GM18861 (cell line): ENCODE measurements at regions not wholly inside any gene's neighbourhood (a gene's known extent, or its start where the extent isn't known, plus 50 kb on each side); places are given as distances from the start of the nearest gene placed in this dataset.

Source experiments
- ATAC-seq: cut with Tn5 transposase; IDR thresholded peaks from one replicate; pipeline ENCODE4 v1.9.1; 2021; ENCODE audit not compliant: unreplicated experiment

DNA sequence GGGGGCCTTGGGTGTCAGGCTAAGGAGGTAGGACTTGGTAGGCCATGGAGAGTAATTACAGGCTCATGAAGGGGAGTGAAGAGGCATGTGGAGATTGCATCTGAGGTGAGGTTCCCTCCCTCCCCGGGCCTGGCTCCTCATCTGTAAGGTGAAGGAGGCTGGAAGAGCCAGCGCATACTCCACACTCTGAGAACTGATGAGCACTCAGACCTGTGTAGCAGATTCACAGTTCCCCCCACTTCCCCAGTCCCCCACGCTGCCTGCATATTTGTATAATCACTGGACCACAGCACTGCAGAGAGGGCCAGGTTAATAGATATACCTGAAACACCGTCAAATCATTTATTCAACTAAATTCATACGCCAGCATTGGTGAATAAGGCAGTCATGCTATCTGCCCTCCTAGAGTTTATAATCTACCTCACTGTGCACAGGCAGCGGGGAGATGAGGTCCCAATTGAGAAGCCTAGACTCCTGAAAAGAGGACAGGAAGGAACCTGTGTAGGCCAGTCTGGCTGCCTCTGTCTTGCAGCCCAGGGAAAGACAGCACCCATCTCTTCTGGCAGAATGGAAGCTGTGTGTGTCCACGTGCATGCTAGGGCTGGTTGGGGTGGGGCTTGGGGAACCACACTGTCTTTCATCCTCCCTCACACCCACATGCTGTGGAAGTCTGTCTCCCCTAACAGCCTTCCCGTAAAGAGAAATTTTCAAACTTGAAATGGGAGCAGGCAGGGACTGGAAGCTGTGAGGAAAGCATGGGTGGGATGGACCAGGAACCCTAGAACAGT lies 110.6 kb upstream of the ATP1A1 start:
- no peak for ATAC-seq

DNA sequence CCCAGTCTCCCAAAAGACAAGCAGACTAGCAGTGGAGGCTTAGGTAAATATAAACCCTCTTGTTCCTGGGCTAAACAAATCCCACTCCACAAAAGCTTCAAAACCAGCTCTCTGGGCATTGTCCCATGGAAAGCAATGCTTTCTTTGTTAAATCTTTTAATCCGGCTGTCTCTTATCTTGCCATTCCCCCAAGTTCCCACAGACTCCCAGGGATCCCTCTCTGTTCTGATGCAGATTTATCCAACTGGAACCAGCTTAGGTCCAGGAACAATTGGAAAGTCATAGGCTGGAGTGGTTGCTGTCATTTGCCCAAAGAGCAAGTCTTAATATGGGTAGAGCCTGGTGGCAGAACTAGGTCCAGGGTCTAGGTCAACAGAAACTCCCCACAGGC lies 110.1 kb upstream of the ATP1A1 start:
- ATAC-seq: no peak

- no peak for ATAC-seq
Observed at GRCh38 chr1:116265931-116266863, 106.8 kb upstream of the ATP1A1 start.

DNA sequence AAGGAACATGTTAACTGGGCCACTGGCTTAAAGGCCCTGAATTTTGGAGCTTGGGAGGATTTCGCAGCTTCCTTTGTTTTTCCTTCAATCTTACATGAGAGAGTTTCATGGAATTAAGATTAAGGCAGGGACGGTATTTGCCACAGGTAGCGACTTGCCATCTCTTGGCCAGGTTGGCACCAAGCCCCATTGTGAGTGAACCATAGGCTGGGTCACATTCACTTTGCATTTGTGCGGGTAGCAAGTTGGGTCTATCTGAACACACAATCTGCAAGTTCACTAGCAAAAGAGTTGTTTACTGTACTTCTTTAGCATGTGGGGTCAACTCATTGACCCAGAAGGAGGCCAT lies 106.2 kb upstream of the ATP1A1 start:
- ATAC-seq: no peak

GRCh38 chr1:116268211-116268610 lies 104.8 kb upstream of the ATP1A1 start:
- no peak for ATAC-seq

- no peak for ATAC-seq
Observed at GRCh38 chr1:116270316-116271057, 102.6 kb upstream of the ATP1A1 start.

- ATAC-seq: no peak
Observed at GRCh38 chr1:116273042-116273783, 99.8 kb upstream of the ATP1A1 start.

- no peak for ATAC-seq
Observed at GRCh38 chr1:116276532-116276931, 96.5 kb upstream of the ATP1A1 start.

GRCh38 chr1:116277840-116278540 lies 95.1 kb upstream of the ATP1A1 start:
- ATAC-seq: no peak

- ATAC-seq: no peak
Observed at GRCh38 chr1:116278541-116278866, 94.5 kb upstream of the ATP1A1 start.

- ATAC-seq: no peak
Observed at GRCh38 chr1:116279715-116280114, 93.3 kb upstream of the ATP1A1 start.

DNA sequence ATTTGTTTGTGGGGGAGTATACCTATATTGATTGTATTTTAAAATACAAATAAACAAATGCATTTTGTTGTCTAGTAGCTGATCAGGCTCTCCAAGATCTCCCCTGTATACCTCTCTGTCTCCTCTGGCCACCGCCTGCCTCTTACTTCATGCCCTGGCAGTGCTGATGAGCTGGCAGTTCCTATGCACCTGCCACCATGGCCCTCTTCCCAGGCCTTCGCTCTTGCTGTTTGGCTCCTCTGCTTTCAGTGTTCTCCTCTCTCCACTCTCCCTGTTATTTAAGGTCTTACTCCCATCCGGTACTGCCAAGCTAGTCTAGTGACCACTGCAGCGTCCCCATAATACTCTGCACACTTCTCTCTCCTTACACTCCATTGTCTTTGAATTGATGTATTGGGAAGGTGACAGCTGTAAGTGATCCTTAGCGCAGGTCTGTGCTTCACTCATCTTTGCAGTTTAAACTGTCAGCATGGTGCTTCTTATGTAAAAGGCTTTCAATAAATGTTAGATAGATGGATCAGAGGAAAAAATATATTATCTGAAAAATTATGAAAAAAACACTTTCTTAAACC lies 88.1 kb upstream of the ATP1A1 start:
- no peak for ATAC-seq

DNA sequence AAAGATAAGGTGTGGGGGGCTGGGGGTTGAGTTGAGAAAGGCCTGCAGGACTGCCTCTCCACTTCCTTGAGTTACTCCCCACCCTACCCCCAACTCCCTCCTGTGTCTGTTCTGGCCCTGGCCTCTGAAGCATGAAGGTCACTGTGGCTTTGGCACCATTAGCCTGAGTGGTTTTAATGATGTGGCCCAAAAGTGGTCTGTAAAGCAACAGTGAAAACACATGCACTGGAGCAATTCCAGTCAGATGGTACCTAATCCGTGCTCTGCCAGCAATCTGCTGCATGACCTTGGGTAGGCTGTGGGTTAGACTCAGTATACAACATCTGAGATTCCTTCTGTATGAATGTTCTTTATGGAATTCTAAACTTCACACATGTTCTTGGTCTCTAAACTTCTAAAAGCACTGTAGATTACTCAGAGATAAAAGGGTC lies 86.5 kb upstream of the ATP1A1 start:
- ATAC-seq: no peak

DNA sequence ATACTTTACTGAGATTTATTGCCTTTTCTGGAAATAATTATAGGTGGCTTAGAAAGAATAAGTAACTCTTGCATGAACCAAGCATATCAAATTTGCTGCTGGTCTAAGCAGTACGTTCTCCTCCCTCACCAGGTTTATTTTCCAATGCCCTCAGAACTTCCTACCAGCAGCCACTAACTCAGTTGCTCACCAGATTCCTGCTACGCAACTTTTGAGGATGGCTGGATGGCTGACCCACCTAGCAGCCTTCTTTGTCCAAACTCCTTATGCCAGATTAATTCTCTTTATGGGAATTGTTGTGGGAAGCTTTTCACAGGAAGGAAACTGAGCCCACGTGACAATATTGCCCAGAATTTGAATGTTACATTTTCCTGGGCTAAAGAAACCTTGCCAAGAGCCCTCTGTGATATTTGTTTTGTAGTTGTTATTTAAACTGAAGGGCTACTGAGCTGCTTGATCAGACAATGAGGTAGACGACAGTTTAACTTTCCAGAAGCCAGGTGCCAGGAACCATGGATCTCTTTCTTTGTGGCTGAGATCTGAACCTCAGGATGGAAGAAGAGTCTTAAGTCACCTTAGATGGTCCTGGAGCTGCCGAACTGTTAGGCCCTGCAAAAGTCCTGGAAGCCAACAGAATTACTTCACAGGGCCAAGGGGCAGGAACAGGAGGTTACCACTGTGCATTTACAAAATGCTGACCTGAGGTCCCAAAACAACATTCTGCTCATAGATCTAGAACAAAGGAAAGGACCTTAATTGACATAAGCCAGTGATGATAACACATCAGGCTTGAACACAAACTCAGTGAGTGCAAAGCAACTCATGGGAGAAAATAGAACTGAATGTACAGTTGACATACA lies 85.5 kb upstream of the ATP1A1 start:
- ATAC-seq: no peak

DNA sequence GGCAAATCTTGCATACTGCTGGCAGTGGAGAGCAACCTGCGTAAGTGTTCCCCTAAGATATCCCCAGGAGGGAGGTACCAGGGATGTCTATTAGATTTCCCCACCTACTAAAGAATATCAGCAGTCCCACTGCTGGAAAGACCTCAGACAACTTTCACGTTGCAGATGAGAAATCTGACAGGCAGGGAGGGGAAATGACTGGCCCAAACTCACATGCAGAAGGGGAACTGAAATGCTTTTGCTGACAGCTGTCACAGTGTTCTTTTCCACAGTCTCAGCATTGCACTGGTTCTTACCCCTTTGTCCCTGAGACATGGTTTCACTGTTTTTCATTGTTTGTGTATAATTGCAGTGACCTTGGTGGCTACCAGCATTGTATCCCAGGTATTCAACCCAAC lies 84.8 kb upstream of the ATP1A1 start:
- ATAC-seq: no peak

DNA sequence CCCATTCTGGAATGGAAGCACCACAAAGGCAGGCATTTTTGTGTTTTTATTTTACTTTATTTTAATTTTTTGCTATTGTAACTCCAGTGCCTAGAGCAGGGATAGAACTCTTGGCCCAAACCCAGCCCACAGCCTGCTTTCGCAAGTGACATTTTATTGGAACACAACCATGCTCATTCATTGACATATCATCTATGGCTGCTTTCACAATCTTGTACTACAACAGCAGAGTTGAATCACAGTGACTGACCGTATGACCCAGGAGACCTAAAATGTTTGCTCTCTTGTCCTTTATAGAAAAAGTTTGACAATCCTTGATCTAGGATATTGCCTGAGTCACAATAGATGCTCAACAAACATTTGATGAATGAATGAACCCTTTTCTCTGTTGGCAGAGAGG lies 83.9 kb upstream of the ATP1A1 start:
- ATAC-seq: no peak

DNA sequence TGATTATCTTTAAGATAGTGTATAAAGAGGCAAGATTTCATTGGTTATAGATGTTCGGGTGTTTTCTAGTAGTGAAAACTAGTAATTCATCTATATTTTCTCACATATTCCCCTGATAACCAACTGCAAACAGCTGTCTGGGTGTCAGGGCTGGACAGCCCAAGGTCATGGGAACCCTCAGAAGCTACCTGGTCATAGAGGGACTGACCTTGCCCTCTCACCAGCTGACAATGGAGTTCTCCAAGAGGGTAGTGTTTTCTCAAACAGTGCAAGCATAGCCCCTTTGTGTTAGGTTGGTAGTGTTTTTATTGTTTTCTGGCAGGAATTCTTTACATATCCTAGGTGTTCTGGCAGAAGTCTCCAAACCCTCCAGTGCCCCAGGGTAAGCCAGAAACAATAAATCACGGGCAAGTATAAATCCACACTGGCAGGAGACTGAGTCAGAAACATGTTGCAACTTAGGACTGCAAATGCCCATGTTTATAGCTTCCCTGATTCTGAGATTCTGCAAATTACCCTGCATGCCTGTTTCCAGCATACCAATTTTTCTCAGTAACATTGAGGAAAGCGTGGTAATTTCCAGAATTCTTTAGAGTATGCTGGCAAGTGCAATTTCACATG lies 82.8 kb upstream of the ATP1A1 start:
- no peak for ATAC-seq

GRCh38 chr1:116291024-116291423 lies 82.0 kb upstream of the ATP1A1 start:
- ATAC-seq: no peak
